Fibroblast of mammary gland (primary cell): ENCODE measurements at regions not wholly inside any gene's neighbourhood (a gene's known extent, or its start where the extent isn't known, plus 50 kb on each side); places are given as distances from the start of the nearest gene placed in this dataset.

Experiments
- DNase-seq: peaks from one replicate; pipeline ENCODE4 v3.0.0-alpha.2; 2010; ENCODE audit warnings: low read depth
- H3K4me3 ChIP-seq: 2 replicates; pipeline ENCODE4 v1.5.1; 2011; ENCODE audit warnings: low read depth, mild to moderate bottlenecking, low read length, moderate library complexity; ENCODE audit not compliant: control insufficient read depth
- CTCF ChIP-seq: conservative IDR thresholded peaks from 2 replicates; pipeline ENCODE4 v1.5.1; 2011; ENCODE audit warnings: low read depth, low read length, inconsistent platforms; ENCODE audit not compliant: control insufficient read depth, insufficient read depth

- no peak for TF ChIP-seq CTCF
- H3K4me3 ChIP-seq = no peak overlapping the region
- DNase-seq = no peak
These were observed 1565.9 kb upstream of the ACVR2A start for GRCh38 chr2:146278881-146279280.

GRCh38 chr2:146271131-146271831 is 1573.5 kb upstream of the ACVR2A start:
- no peak overlapping the region for H3K4me3 ChIP-seq

GRCh38 chr2:146270618-146271017 is 1574.2 kb upstream of the ACVR2A start:
- no peak overlapping the region for H3K4me3 ChIP-seq
- TF ChIP-seq CTCF = no peak

More at GRCh38 chr2:146271131-146271831, 1573.5 kb upstream of the ACVR2A start:
- TF ChIP-seq CTCF = no peak
- no peak for DNase-seq

GRCh38 chr2:146267093-146267492 is 1577.7 kb upstream of the ACVR2A start:
- no peak for TF ChIP-seq CTCF
- no peak overlapping the region for H3K4me3 ChIP-seq
- peak; percentile 4 for DNase-seq

More at GRCh38 chr2:146270618-146271017, 1574.2 kb upstream of the ACVR2A start:
- DNase-seq = no peak

- DNase-seq = no peak
- no peak for TF ChIP-seq CTCF
- H3K4me3 ChIP-seq = no peak overlapping the region
These were observed 1579.2 kb upstream of the ACVR2A start for GRCh38 chr2:146265656-146266055.

- peak; percentile 29 for DNase-seq
- TF ChIP-seq CTCF = no peak
- no peak overlapping the region for H3K4me3 ChIP-seq
These were observed 1582.2 kb upstream of the ACVR2A start for GRCh38 chr2:146262606-146263005.
